ENCODE measurements at regions not wholly inside any gene's neighbourhood (a gene's known extent, or its start where the extent isn't known, plus 50 kb on each side); places are given as distances from the start of the nearest gene placed in this dataset.

DNA sequence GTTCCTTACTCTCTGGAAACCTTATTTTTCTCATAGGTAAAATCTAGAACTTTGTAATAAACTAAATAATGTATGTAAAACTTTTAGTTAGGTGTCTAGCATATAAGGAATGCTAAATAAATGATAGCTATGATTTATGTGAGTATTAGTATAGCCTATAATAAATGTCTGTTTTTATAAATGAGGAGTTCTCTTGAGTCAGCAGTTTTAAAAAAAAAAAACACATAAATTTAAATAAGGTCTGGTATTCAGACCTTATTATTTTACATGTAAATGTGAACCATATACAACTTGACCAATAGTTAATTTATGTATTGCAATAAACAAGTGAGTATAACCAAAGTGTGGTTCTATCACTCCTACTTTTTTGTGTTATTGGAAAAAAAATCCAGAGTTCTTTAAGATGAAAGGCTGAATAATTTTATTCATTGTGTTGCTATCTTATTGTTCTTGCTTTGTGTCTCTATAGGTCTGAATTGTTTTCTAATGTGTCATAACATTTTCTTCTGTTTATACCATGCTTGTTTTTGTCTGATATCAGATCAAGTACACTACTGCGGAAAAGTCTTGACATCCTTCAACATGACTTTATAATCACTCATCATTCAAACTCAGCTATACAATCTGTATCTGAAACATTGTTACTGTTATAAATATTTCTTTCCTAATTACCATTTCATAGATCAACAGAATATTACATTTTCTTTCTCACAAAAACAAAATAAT, 115.7 kb downstream of the RASSF9 start:
- Histone ChIP-seq H3K79me1 (ENCODE audit: low read length) (no peaks in the 10 kb centered on the region), H3K18ac (ENCODE audit: low read length) (no peak overlapping the region), H3K36me3 (ENCODE audit: control insufficient read depth in 1 of 2, insufficient read depth in 2 of 2, low read length in 2 of 2) (no peaks in the 10 kb centered on the region), H3K9me3 (ENCODE audit: insufficient read depth, low read depth, low read length) (no peaks in the 10 kb centered on the region), H3K23ac (ENCODE audit: low read length) (no peak overlapping the region), H4K12ac (ENCODE audit: low read depth, low read length) (no peak overlapping the region), H2BK12ac (ENCODE audit: low read length) (no peak overlapping the region), H3K14ac (ENCODE audit: low read length) (no peak overlapping the region), H2AFZ (ENCODE audit: insufficient read depth, low read length, poor library complexity) (no peak overlapping the region), H3K4me3 (ENCODE audit: low read depth, low read length) (no peak overlapping the region), H2BK5ac (ENCODE audit: low read depth, low read length, poor library complexity) (no peak overlapping the region), H3K4me1 (ENCODE audit: control insufficient read depth in 1 of 2, insufficient read depth in 2 of 2, low read length in 2 of 2) (no peaks in the 10 kb centered on the region), H3K4ac (ENCODE audit: low read depth, low read length) (no peak overlapping the region), H3K4me2 (ENCODE audit: low read length) (no peak overlapping the region), H2AK5ac (ENCODE audit: low read length) (no peak overlapping the region), H3K27ac (ENCODE audit: low read depth, low read length) (no peak overlapping the region), H3K27me3 (ENCODE audit: insufficient read depth, low read length) (no peaks in the 10 kb centered on the region), H4K8ac (ENCODE audit: low read depth, low read length) (no peak overlapping the region), H2BK120ac (ENCODE audit: insufficient read depth, low read length, poor library complexity) (no peak overlapping the region), H3K79me2 (ENCODE audit: control insufficient read depth, insufficient read depth, low read length, poor library complexity) (no peaks in the 10 kb centered on the region), H4K91ac (ENCODE audit: low read depth, low read length) (no peak overlapping the region), H3K9ac (ENCODE audit: low read length) (no peak overlapping the region)
- no peak for DNase-seq
- no CpG with 5 or more reads among the region's 1 CpG for WGBS (ENCODE audit: extremely low coverage, insufficient coverage, insufficient read length)

DNA sequence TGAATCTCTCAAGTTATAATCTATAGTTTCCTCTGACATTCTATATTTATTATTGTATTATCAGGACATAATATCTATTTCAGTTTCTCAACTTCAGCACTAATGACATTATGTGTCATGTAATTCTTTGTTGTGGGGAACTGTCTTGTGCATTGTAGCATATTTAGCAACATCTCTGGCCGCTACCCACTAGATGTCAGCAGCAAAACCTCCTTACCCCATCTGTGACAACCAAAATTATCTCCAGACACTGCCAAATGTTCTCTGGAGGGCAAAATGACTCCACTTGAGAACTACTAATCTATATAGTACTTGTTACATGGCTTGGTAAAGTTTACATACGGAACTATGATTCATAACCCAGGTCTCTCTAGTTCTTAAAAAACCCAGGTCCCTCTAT, 110.2 kb downstream of the RASSF9 start:
- Histone ChIP-seq H2BK5ac (ENCODE audit: low read depth, low read length, poor library complexity) (no peak overlapping the region), H3K4me3 (ENCODE audit: low read depth, low read length) (no peak overlapping the region), H3K9ac (ENCODE audit: low read length) (no peak overlapping the region), H3K4ac (ENCODE audit: low read depth, low read length) (no peak overlapping the region), H3K18ac (ENCODE audit: low read length) (no peak overlapping the region), H2AK5ac (ENCODE audit: low read length) (no peak overlapping the region), H4K12ac (ENCODE audit: low read depth, low read length) (no peak overlapping the region), H2BK12ac (ENCODE audit: low read length) (no peak overlapping the region), H2BK120ac (ENCODE audit: insufficient read depth, low read length, poor library complexity) (no peak overlapping the region), H4K8ac (ENCODE audit: low read depth, low read length) (no peak overlapping the region), H4K91ac (ENCODE audit: low read depth, low read length) (no peak overlapping the region), H3K9me3 (ENCODE audit: insufficient read depth, low read depth, low read length) (no peaks in the 10 kb centered on the region), H3K23ac (ENCODE audit: low read length) (no peak overlapping the region), H3K27me3 (ENCODE audit: insufficient read depth, low read length) (no peaks in the 10 kb centered on the region), H3K14ac (ENCODE audit: low read length) (no peak overlapping the region), H3K4me2 (ENCODE audit: low read length) (no peak overlapping the region), H3K79me2 (ENCODE audit: control insufficient read depth, insufficient read depth, low read length, poor library complexity) (no peaks in the 10 kb centered on the region), H3K36me3 (ENCODE audit: control insufficient read depth in 1 of 2, insufficient read depth in 2 of 2, low read length in 2 of 2) (no peaks in the 10 kb centered on the region), H3K4me1 (ENCODE audit: control insufficient read depth in 1 of 2, insufficient read depth in 2 of 2, low read length in 2 of 2) (no peaks in the 10 kb centered on the region), H3K79me1 (ENCODE audit: low read length) (no peaks in the 10 kb centered on the region), H3K27ac (ENCODE audit: low read depth, low read length) (no peak overlapping the region), H2AFZ (ENCODE audit: insufficient read depth, low read length, poor library complexity) (no peak overlapping the region)
- no peak for DNase-seq
- WGBS (ENCODE audit: extremely low coverage, insufficient coverage, insufficient read length) = no CpG with 5 or more reads among the region's 2 CpGs

DNA sequence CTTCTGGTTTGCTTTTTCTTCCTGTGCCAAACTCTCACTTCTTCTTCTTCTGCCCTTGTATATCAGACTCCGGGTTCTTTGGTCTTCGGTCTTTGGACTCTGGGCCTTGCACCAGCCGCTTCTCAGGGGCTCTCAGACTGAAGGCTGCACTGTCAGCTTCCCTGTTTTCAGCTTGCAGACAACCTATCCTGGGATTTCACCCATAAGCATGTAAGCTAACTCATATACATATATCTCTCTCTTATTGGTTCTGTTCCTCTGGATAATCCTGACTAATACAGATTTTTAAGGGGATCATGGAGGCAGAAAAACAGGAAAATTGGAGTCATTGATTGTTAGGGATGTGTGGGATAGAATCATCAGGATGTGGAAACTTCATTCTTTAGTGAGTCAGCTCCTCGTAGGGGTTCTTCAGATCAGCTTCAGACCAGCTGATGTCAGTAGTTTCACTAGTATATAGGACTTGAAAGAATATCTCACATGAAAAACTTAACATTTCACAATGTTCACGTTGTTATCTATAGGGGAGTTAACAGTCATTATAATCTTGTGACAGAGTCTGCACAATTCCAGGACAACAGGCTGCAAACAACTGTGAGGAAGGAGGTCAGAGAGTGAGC, 102.9 kb downstream of the RASSF9 start:
- no CpG with 5 or more reads among the region's 5 CpGs for WGBS (ENCODE audit: extremely low coverage, insufficient coverage, insufficient read length)
- no peak overlapping the region for H2BK5ac ChIP-seq (ENCODE audit: low read depth, low read length, poor library complexity)
- no peak overlapping the region for H3K9ac ChIP-seq (ENCODE audit: low read length)
- H3K4me2 ChIP-seq (ENCODE audit: low read length) = no peak overlapping the region
- DNase-seq = peak in 1 of 2 donors; percentile 0
- H3K18ac ChIP-seq (ENCODE audit: low read length) = no peak overlapping the region
- H2BK120ac ChIP-seq (ENCODE audit: insufficient read depth, low read length, poor library complexity) = no peak overlapping the region
- H3K23ac ChIP-seq (ENCODE audit: low read length) = no peak overlapping the region
- H3K79me2 ChIP-seq (ENCODE audit: control insufficient read depth, insufficient read depth, low read length, poor library complexity) = no peaks in the 10 kb centered on the region
- H2AK5ac ChIP-seq (ENCODE audit: low read length) = no peak overlapping the region
- no peak overlapping the region for H4K8ac ChIP-seq (ENCODE audit: low read depth, low read length)
- no peak overlapping the region for H3K4me3 ChIP-seq (ENCODE audit: low read depth, low read length)
- H4K91ac ChIP-seq (ENCODE audit: low read depth, low read length) = no peak overlapping the region
- H2BK12ac ChIP-seq (ENCODE audit: low read length) = no peak overlapping the region
- no peaks in the 10 kb centered on the region for H3K27me3 ChIP-seq (ENCODE audit: insufficient read depth, low read length)
- no peaks in the 10 kb centered on the region for H3K36me3 ChIP-seq (ENCODE audit: control insufficient read depth in 1 of 2, insufficient read depth in 2 of 2, low read length in 2 of 2)
- H3K14ac ChIP-seq (ENCODE audit: low read length) = no peak overlapping the region
- no peaks in the 10 kb centered on the region for H3K9me3 ChIP-seq (ENCODE audit: insufficient read depth, low read depth, low read length)
- no peaks in the 10 kb centered on the region for H3K79me1 ChIP-seq (ENCODE audit: low read length)
- no peak overlapping the region for H4K12ac ChIP-seq (ENCODE audit: low read depth, low read length)
- no peak overlapping the region for H2AFZ ChIP-seq (ENCODE audit: insufficient read depth, low read length, poor library complexity)
- H3K27ac ChIP-seq (ENCODE audit: low read depth, low read length) = no peak overlapping the region
- no peaks in the 10 kb centered on the region for H3K4me1 ChIP-seq (ENCODE audit: control insufficient read depth in 1 of 2, insufficient read depth in 2 of 2, low read length in 2 of 2)
- H3K4ac ChIP-seq (ENCODE audit: low read depth, low read length) = no peak overlapping the region

DNA sequence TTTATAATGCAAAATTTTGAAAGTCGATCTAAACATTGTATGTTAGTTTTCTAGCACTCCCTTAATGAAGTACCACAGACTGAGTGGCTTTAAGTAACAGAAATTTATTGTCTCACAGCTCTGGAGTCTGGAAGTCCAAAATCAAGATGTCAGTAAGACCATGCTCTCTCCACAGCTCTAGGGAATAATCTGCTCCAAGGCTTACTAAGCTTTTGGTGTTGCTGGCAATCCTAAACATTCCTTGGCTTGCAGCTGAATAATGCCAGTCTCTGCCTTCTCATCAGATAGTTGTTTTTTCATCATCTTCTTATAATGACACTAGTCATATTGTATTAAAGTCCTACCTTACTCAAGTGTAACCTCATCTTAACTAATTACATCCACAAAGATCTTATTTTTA, 102.2 kb downstream of the RASSF9 start:
- Histone ChIP-seq H3K36me3 (ENCODE audit: control insufficient read depth in 1 of 2, insufficient read depth in 2 of 2, low read length in 2 of 2) (no peaks in the 10 kb centered on the region), H4K8ac (ENCODE audit: low read depth, low read length) (no peak overlapping the region), H3K14ac (ENCODE audit: low read length) (no peak overlapping the region), H3K9ac (ENCODE audit: low read length) (no peak overlapping the region), H2AFZ (ENCODE audit: insufficient read depth, low read length, poor library complexity) (no peak overlapping the region), H3K4me2 (ENCODE audit: low read length) (no peak overlapping the region), H2BK120ac (ENCODE audit: insufficient read depth, low read length, poor library complexity) (no peak overlapping the region), H3K27me3 (ENCODE audit: insufficient read depth, low read length) (no peaks in the 10 kb centered on the region), H3K79me1 (ENCODE audit: low read length) (no peaks in the 10 kb centered on the region), H3K27ac (ENCODE audit: low read depth, low read length) (no peak overlapping the region), H3K4me1 (ENCODE audit: control insufficient read depth in 1 of 2, insufficient read depth in 2 of 2, low read length in 2 of 2) (no peaks in the 10 kb centered on the region), H4K91ac (ENCODE audit: low read depth, low read length) (no peak overlapping the region), H4K12ac (ENCODE audit: low read depth, low read length) (no peak overlapping the region), H3K18ac (ENCODE audit: low read length) (no peak overlapping the region), H2BK12ac (ENCODE audit: low read length) (no peak overlapping the region), H3K23ac (ENCODE audit: low read length) (no peak overlapping the region), H2AK5ac (ENCODE audit: low read length) (no peak overlapping the region), H3K79me2 (ENCODE audit: control insufficient read depth, insufficient read depth, low read length, poor library complexity) (no peaks in the 10 kb centered on the region), H3K4me3 (ENCODE audit: low read depth, low read length) (no peak overlapping the region), H3K9me3 (ENCODE audit: insufficient read depth, low read depth, low read length) (no peaks in the 10 kb centered on the region), H3K4ac (ENCODE audit: low read depth, low read length) (no peak overlapping the region), H2BK5ac (ENCODE audit: low read depth, low read length, poor library complexity) (no peak overlapping the region)
- no CpG with 5 or more reads among the region's 1 CpG for WGBS (ENCODE audit: extremely low coverage, insufficient coverage, insufficient read length)
- no peak for DNase-seq
